B cell (primary cell): ENCODE measurements at regions not wholly inside any gene's neighbourhood (a gene's known extent, or its start where the extent isn't known, plus 50 kb on each side); places are given as distances from the start of the nearest gene placed in this dataset.

Experiments used
- EZH2 ChIP-seq: IDR thresholded peaks from 2 replicates; pipeline ENCODE4 v1.6.1; 2012; ENCODE audit warnings: borderline replicate concordance, low read depth, mild to moderate bottlenecking, moderate library complexity, low read length; ENCODE audit not compliant: insufficient read depth, poor library complexity, severe bottlenecking
- TF ChIP-seq, protein P1 (sequence below): fragments of 200-600 bp; IDR thresholded peaks from one replicate; pipeline ENCODE4 v1.8.0; 2022; ENCODE audit warnings: antibody characterized with exemption, mild to moderate bottlenecking

DNA sequence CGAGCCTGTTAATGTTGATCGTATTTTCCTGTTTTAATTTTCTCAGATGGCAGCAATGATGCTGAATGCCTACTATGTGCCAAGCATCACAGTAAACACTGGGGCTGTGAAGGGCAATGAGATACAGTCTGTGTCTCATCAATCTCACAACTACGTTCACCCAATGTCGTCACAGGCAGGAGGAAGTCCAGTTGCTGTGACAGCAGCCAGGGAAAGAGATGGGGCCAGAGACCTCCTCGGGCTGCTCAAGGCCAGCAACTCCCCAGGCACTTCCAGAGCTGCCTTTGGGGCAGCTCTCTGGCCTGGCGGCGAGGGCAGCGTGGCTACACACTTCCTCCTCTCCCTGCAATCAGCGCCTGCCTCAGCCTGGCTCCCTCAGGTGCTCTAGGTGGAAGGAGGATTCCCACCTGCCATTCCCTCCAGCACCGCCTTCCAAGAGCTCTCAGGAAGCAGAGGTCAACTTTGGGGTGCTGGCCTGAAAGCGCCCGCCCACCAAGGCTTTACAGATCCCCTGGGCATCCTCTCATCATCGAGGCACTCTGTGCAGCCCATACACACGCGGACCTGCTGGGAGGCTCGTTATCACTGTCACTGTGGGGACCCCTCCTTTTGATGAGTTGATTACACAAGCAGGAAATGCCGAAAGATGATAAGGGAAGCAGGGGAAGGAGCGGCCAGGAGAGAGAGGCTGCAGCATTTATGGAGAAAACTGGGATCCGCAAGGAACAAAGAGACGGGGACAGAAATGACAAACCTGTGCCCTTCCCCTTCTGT, 159.2 kb downstream of the ZDHHC21 start:
- TF ChIP-seq EZH2, result no peak
- TF ChIP-seq, protein P1, sequence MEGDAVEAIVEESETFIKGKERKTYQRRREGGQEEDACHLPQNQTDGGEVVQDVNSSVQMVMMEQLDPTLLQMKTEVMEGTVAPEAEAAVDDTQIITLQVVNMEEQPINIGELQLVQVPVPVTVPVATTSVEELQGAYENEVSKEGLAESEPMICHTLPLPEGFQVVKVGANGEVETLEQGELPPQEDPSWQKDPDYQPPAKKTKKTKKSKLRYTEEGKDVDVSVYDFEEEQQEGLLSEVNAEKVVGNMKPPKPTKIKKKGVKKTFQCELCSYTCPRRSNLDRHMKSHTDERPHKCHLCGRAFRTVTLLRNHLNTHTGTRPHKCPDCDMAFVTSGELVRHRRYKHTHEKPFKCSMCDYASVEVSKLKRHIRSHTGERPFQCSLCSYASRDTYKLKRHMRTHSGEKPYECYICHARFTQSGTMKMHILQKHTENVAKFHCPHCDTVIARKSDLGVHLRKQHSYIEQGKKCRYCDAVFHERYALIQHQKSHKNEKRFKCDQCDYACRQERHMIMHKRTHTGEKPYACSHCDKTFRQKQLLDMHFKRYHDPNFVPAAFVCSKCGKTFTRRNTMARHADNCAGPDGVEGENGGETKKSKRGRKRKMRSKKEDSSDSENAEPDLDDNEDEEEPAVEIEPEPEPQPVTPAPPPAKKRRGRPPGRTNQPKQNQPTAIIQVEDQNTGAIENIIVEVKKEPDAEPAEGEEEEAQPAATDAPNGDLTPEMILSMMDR, result no peak
